ENCODE measurements at regions not wholly inside any gene's neighbourhood (a gene's known extent, or its start where the extent isn't known, plus 50 kb on each side); places are given as distances from the start of the nearest gene placed in this dataset.
"Not testable (repeated sequence)": the region's sequence is repeated elsewhere in the genome, so short reads cannot be mapped to it uniquely, and the experiment has no call there.

DNA sequence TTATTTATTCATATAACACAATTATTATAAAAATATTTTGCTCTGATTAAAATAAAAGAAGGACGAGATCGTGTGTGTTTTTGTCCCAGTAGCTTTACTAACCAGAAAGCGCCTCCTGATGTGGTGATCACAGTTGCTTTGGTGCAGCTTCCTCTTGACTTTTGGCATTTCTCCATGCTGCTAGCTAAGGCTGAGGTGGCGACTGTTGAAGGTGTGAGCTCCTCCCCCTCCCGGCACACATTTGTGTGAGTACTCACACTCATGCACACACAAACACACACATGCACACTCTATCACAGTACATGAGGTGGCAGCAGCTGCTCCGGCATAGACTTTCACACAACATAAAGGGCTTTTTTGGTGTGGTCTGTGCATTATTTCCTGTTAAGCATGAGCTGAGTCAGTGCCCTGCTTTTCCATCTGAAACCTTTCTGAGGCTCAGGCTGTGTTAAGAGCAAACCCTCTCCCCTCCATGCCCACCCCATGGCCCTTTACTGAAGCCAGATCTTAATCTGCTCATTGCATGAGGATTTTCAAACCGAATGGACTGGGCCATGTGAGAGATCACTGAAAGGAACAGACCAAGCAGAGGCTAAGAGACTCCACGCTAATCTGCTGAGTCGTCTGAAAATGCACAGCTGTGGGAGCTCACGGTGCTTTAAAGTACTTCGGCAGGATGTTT is 53.3 kb downstream of the FOXD4L1 start:
- not testable (repeated sequence) for TF ChIP-seq EZH2 (IDR thresholded peaks at IDR 0.05); ZNF274 (IDR thresholded peaks at IDR 0.05; ENCODE audit: low read depth, low read length); POLR2A (IDR thresholded peaks at IDR 0.05; ENCODE audit: borderline replicate concordance, extremely low read depth, insufficient read depth, insufficient read length)
- TF ChIP-seq, protein P1, sequence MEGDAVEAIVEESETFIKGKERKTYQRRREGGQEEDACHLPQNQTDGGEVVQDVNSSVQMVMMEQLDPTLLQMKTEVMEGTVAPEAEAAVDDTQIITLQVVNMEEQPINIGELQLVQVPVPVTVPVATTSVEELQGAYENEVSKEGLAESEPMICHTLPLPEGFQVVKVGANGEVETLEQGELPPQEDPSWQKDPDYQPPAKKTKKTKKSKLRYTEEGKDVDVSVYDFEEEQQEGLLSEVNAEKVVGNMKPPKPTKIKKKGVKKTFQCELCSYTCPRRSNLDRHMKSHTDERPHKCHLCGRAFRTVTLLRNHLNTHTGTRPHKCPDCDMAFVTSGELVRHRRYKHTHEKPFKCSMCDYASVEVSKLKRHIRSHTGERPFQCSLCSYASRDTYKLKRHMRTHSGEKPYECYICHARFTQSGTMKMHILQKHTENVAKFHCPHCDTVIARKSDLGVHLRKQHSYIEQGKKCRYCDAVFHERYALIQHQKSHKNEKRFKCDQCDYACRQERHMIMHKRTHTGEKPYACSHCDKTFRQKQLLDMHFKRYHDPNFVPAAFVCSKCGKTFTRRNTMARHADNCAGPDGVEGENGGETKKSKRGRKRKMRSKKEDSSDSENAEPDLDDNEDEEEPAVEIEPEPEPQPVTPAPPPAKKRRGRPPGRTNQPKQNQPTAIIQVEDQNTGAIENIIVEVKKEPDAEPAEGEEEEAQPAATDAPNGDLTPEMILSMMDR (IDR thresholded peaks at IDR 0.05 in 2 of 3, conservative IDR thresholded peaks at IDR 0.05 in 1 of 3; ENCODE audit: borderline replicate concordance in 1 of 3, insufficient read depth in 1 of 3, low read depth in 2 of 3, low read length in 2 of 3): not testable (repeated sequence)
- TF ChIP-seq, protein P2, sequence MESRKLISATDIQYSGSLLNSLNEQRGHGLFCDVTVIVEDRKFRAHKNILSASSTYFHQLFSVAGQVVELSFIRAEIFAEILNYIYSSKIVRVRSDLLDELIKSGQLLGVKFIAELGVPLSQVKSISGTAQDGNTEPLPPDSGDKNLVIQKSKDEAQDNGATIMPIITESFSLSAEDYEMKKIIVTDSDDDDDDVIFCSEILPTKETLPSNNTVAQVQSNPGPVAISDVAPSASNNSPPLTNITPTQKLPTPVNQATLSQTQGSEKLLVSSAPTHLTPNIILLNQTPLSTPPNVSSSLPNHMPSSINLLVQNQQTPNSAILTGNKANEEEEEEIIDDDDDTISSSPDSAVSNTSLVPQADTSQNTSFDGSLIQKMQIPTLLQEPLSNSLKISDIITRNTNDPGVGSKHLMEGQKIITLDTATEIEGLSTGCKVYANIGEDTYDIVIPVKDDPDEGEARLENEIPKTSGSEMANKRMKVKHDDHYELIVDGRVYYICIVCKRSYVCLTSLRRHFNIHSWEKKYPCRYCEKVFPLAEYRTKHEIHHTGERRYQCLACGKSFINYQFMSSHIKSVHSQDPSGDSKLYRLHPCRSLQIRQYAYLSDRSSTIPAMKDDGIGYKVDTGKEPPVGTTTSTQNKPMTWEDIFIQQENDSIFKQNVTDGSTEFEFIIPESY (IDR thresholded peaks at IDR 0.05; ENCODE audit: extremely low read depth, insufficient replicate concordance, low read length): not testable (repeated sequence)
